Fibroblast of lung (primary cell): ENCODE measurements at regions not wholly inside any gene's neighbourhood (a gene's known extent, or its start where the extent isn't known, plus 50 kb on each side); places are given as distances from the start of the nearest gene placed in this dataset.

Source experiments
- DNase-seq, 2 donors: peaks; one replicate each; pipeline versions ENCODE4 v3.0.0 to v3.0.0-alpha.2; 2010; ENCODE audit warnings: low read depth in 2 of 2
- H2AFZ ChIP-seq: 2 replicates; pipeline ENCODE4 v1.5.1; 2012; ENCODE audit warnings: low read length, control low read depth, inconsistent platforms
- H3K27ac ChIP-seq: 2 replicates; pipeline ENCODE4 v1.5.1; 2011; ENCODE audit warnings: low read length, control low read depth; ENCODE audit not compliant: insufficient read depth
- H3K27me3 ChIP-seq: 2 replicates; pipeline ENCODE4 v1.5.1; 2011; ENCODE audit warnings: mild to moderate bottlenecking, low read length; ENCODE audit not compliant: control insufficient read depth, insufficient read depth
- H3K36me3 ChIP-seq: 2 replicates; pipeline ENCODE4 v1.5.1; 2011; ENCODE audit warnings: low read length; ENCODE audit not compliant: control insufficient read depth, insufficient read depth
- H3K4me1 ChIP-seq: 2 replicates; pipeline ENCODE4 v1.5.1; 2011; ENCODE audit warnings: low read length; ENCODE audit not compliant: control insufficient read depth, insufficient read depth; ENCODE audit errors: extremely low read depth
- H3K4me2 ChIP-seq: 2 replicates; pipeline ENCODE4 v1.5.1; 2011; ENCODE audit warnings: low read length, control low read depth; ENCODE audit not compliant: insufficient read depth; ENCODE audit errors: extremely low read depth
- H3K4me3 ChIP-seq, 4 experiments: fragments of 200-600 bp in 1 of 4; sonication (generic) in 1 of 4; replicated peaks in 1 of 4; 2 replicates each; pipeline ENCODE4 v1.5.1; 2011 to 2016; ENCODE audit warnings: low read length in 4 of 4, low read depth in 3 of 4, mild to moderate bottlenecking in 3 of 4, control low read depth in 2 of 4, inconsistent platforms in 1 of 4, mixed read lengths in 1 of 4; ENCODE audit not compliant: insufficient read depth in 1 of 4; ENCODE audit errors: control extremely low read depth in 1 of 4
- H3K79me2 ChIP-seq: 2 replicates; pipeline ENCODE4 v1.5.1; 2012; ENCODE audit warnings: mild to moderate bottlenecking, low read length, inconsistent platforms; ENCODE audit not compliant: control insufficient read depth, insufficient read depth
- H3K9ac ChIP-seq: 2 replicates; pipeline ENCODE4 v1.5.1; 2011; ENCODE audit warnings: mild to moderate bottlenecking, low read length, control low read depth; ENCODE audit not compliant: insufficient read depth
- H3K9me3 ChIP-seq: 2 replicates; pipeline ENCODE4 v1.5.1; 2012; ENCODE audit warnings: low read depth, low read length; ENCODE audit not compliant: control insufficient read depth, insufficient read depth
- H4K20me1 ChIP-seq: 2 replicates; pipeline ENCODE4 v1.5.1; 2011; ENCODE audit warnings: low read length; ENCODE audit not compliant: control insufficient read depth, insufficient read depth; ENCODE audit errors: extremely low read depth
- EZH2 ChIP-seq: IDR thresholded peaks from 2 replicates; pipeline ENCODE4 v1.5.1; 2012; ENCODE audit warnings: low read length, control low read depth, mild to moderate bottlenecking; ENCODE audit errors: missing control alignments
- TF ChIP-seq, protein P1 (sequence below), 2 donors: IDR thresholded peaks in 1 of 2; conservative IDR thresholded peaks in 1 of 2; 1 replicate in 1 of 2; 2 replicates in 1 of 2; pipeline ENCODE4 v1.5.1; 2011 to 2012; ENCODE audit warnings: low read length in 2 of 2, control low read depth in 1 of 2, inconsistent platforms in 1 of 2, low read depth in 1 of 2, mild to moderate bottlenecking in 1 of 2

DNA sequence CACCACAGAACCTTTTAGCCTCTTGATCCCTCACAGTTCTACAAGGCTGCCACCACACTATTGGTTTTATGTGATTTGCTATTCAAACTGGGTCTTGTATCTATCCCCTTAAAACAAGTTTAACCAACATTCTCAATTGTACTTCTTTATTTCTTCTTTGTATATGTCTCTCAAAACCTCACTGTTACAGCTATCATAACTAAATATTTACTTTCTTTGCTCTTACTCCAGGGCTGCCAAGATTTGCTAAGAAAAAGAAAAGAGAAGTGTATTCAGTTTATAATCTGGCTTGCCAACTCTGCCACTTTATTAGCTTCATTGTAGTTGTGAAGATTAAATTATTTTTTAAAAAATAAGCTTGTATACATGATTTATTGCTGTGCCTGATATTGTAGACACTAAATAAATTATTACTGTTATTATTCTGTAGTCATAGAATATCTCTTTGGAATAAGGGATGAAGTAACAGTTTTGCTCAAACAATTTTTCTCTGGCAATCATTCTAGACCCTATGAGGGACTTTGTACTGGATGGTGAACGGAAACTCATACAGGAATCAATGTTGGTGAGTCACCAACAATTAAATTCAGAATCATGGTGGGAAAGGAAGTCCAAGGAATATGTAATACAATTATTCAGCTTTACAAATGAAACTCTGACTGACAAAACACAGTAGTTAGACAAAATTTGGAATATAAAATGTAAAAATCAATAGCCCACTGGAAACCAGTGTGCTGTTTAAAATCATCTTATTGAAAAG is 127.1 kb upstream of the DCAF8L1 start:
- Histone ChIP-seq H3K27me3 (no peaks in the 10 kb centered on the region), H3K4me1 (no peaks in the 10 kb centered on the region), H2AFZ (no peak overlapping the region), H4K20me1 (no peaks in the 10 kb centered on the region), H3K9me3 (no peaks in the 10 kb centered on the region), H3K27ac (no peak overlapping the region), H3K79me2 (no peaks in the 10 kb centered on the region), H3K36me3 (no peaks in the 10 kb centered on the region), H3K4me3 (no peak overlapping the region), H3K4me2 (no peak overlapping the region), H3K9ac (no peak overlapping the region)
- no peak for TF ChIP-seq EZH2
- TF ChIP-seq, protein P1, sequence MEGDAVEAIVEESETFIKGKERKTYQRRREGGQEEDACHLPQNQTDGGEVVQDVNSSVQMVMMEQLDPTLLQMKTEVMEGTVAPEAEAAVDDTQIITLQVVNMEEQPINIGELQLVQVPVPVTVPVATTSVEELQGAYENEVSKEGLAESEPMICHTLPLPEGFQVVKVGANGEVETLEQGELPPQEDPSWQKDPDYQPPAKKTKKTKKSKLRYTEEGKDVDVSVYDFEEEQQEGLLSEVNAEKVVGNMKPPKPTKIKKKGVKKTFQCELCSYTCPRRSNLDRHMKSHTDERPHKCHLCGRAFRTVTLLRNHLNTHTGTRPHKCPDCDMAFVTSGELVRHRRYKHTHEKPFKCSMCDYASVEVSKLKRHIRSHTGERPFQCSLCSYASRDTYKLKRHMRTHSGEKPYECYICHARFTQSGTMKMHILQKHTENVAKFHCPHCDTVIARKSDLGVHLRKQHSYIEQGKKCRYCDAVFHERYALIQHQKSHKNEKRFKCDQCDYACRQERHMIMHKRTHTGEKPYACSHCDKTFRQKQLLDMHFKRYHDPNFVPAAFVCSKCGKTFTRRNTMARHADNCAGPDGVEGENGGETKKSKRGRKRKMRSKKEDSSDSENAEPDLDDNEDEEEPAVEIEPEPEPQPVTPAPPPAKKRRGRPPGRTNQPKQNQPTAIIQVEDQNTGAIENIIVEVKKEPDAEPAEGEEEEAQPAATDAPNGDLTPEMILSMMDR (conservative IDR thresholded peaks at IDR 0.05 in 1 of 2, IDR thresholded peaks at IDR 0.05 in 1 of 2; ENCODE audit: low read depth in 1 of 2, low read length in 2 of 2) = no peak
- DNase-seq = no peak

DNA sequence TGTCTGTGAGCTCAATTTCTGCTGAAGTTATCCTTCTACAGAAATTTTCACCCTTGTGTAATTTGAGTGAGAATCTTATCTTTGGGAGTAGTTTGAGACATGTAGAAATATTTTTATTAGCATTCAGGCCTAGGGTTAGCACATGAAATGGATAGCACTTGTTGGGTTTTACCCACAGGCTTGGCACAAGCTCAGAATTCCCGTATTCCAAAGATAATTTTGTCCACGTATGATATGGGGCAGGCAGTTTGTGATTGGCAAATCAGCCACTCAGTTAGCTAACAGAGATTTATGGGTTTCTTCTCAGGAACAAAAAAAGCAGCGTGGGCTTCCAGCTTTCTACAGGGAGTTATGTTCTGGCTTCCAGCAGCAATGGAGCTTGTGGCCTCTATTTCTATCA is 117.9 kb upstream of the DCAF8L1 start:
- no peaks in the 10 kb centered on the region for H4K20me1 ChIP-seq
- peak; percentile 14 to 19 for DNase-seq
- H3K36me3 ChIP-seq = no peaks in the 10 kb centered on the region
- H3K27me3 ChIP-seq = no peaks in the 10 kb centered on the region
- no peak overlapping the region for H3K4me2 ChIP-seq
- TF ChIP-seq, protein P1 (conservative IDR thresholded peaks at IDR 0.05 in 1 of 2, IDR thresholded peaks at IDR 0.05 in 1 of 2; ENCODE audit: low read depth in 1 of 2, low read length in 2 of 2) = no peak
- no peak for TF ChIP-seq EZH2
- no peak overlapping the region for H3K9ac ChIP-seq
- no peak overlapping the region for H3K4me3 ChIP-seq
- H3K27ac ChIP-seq = no peak overlapping the region
- no peaks in the 10 kb centered on the region for H3K9me3 ChIP-seq
- no peaks in the 10 kb centered on the region for H3K79me2 ChIP-seq
- no peaks in the 10 kb centered on the region for H3K4me1 ChIP-seq
- H2AFZ ChIP-seq = no peak overlapping the region

DNA sequence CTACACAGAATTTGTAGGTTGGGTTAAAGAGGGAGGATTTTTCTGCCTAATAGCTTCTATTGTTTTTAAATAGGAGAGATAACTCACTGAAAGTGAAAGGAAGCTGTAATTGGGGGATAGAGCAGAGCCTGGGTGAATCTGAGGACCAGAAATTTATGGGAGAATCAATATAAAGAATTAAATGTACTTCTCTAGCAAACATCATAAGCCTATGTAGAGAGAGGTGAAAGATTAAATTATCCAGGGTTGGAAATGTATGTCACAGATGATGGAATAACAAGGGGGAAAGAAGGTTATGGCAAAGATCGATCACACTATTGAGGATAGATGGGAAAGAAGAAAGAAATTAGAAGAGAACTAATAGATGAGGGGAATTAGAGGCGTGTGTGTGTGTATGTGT is 104.4 kb upstream of the DCAF8L1 start:
- Histone ChIP-seq H3K4me1 (no peaks in the 10 kb centered on the region), H3K36me3 (no peaks in the 10 kb centered on the region), H3K27ac (no peak overlapping the region), H3K9me3 (no peaks in the 10 kb centered on the region), H4K20me1 (no peaks in the 10 kb centered on the region), H2AFZ (no peak overlapping the region), H3K79me2 (no peaks in the 10 kb centered on the region), H3K27me3 (no peaks in the 10 kb centered on the region), H3K9ac (no peak overlapping the region), H3K4me3 (no peak overlapping the region), H3K4me2 (no peak overlapping the region)
- no peak for DNase-seq
- TF ChIP-seq, protein P1 (conservative IDR thresholded peaks at IDR 0.05 in 1 of 2, IDR thresholded peaks at IDR 0.05 in 1 of 2; ENCODE audit: low read depth in 1 of 2, low read length in 2 of 2) = no peak
- TF ChIP-seq EZH2 = no peak
